ENCODE measurements at regions not wholly inside any gene's neighbourhood (a gene's known extent, or its start where the extent isn't known, plus 50 kb on each side); places are given as distances from the start of the nearest gene placed in this dataset.

GRCh38 chr4:148515248-148515647 lies 73.0 kb upstream of the NR3C2 start:
- TF ChIP-seq KLF10 (tag by site-specific recombination; IDR thresholded peaks at IDR 0.05) (no peak), ZBTB8A (tag by site-specific recombination; IDR thresholded peaks at IDR 0.05) (no peak), CTCF (tag by site-specific recombination; IDR thresholded peaks at IDR 0.05) (no peak), ZNF670 (tag by site-specific recombination; IDR thresholded peaks at IDR 0.05; ENCODE audit: low read depth) (no peak), ZNF18 (tag by site-specific recombination; IDR thresholded peaks at IDR 0.05) (no peak)
